NCI-H526 (cell line): ENCODE measurements at regions not wholly inside any gene's neighbourhood (a gene's known extent, or its start where the extent isn't known, plus 50 kb on each side); places are given as distances from the start of the nearest gene placed in this dataset.

Experiments
- DNase-seq, 2 experiments: peaks; one replicate each; lab custom pipeline; 2025; lab: John Stamatoyannopoulos, UW

GRCh38 chr4:18954538-18954937 is 933.0 kb upstream of the LCORL start:
- no peak for DNase-seq

GRCh38 chr4:18953613-18954012 is 932.1 kb upstream of the LCORL start:
- no peak for DNase-seq

DNA sequence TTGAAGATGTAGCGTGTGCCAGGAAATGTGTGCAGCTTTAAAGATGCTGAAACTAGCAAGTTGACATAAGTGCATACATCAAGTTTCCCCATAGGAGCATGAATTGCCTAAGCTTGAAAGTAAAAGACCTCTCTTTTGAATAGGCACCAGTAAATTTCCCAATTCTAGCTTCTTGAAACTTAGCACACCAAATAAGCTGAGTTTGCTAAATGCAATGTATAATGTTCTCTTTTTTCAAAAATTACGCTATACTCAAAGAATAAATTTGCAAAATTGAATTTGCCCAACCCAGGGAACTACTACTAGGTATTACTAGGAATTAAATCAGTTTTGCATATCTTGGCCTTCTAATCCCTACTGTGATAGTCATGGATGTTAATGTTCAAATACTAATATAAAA is 923.9 kb upstream of the LCORL start:
- no peak for DNase-seq

- DNase-seq = no peak
Observed at GRCh38 chr4:18942874-18943273, 921.3 kb upstream of the LCORL start.

DNA sequence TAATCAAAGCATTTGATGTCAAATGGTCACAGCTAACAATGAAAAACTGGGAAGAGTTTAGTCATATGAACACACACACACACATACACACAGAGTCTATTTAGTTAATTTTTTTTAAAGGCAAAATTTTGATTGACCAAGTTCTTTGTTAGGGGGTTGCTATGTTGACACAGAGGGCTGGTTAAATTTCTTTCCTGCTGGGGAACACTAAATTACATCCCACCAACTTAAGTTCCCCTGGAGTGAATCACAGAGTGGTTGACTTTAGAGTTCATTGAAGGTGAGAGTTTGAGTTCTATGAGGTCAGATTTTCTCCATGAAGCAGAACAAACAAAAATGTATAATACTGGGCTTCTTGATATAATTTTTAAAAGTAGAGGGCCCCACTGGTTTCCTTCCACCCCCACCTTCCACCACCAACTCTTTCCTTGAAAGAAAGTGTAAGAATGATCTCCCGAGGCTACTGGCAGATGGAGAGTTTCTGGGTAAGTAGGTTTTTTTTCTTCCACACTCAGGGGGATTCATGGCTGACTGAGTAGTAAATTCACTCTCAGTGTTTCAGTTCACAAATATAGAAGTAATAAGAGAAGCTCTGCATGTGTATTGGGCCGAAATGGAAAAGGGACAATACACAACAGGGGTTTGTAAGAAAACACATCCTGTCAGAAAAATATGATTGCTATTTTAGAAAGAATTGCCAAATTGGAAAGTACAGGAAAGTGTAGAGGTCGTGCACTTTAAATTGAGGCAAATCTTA is 917.0 kb upstream of the LCORL start:
- no peak for DNase-seq

GRCh38 chr4:18937746-18938145 is 916.2 kb upstream of the LCORL start:
- DNase-seq = peak in 1 of 2 experiments; percentile 1

DNA sequence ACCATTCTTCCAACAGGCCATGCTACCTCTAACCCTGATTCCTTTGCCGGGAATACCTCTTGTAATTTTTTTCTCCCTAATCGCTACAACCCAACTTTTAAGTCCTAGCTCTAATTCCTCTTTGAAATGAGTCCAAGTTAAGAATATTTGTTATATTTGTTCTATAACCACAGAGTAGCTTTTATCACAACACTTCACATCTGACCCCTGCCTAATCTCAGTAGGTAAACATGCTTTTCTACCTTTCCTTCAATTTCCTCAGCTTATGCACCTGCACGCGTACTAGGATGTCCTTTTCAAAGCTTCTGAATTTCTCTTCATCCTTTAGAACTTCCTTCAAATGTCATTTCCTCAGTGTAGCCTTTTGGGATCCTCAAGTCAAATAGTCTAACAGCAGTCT is 915.5 kb upstream of the LCORL start:
- DNase-seq = no peak

GRCh38 chr4:18935659-18936345 is 914.2 kb upstream of the LCORL start:
- DNase-seq = no peak

DNA sequence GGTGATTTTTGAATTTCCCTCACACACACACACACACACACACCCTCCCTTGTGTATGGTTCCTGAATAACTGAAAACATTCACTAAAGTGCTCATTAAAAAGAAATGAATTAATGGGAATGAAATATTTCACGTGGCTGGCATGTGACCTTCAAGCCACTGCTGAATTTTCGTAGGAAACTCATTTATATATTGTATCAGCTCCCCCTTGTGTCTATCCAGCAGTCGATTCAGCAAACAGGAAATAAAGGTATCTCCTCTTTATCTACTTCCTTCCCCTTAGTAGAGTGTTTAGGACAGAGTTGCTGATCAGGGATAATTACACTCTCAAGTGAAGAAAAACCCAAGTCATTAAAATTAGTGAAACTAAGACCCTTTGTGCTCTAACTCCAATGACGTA is 912.6 kb upstream of the LCORL start:
- peak in 1 of 2 experiments; percentile 1 for DNase-seq

DNA sequence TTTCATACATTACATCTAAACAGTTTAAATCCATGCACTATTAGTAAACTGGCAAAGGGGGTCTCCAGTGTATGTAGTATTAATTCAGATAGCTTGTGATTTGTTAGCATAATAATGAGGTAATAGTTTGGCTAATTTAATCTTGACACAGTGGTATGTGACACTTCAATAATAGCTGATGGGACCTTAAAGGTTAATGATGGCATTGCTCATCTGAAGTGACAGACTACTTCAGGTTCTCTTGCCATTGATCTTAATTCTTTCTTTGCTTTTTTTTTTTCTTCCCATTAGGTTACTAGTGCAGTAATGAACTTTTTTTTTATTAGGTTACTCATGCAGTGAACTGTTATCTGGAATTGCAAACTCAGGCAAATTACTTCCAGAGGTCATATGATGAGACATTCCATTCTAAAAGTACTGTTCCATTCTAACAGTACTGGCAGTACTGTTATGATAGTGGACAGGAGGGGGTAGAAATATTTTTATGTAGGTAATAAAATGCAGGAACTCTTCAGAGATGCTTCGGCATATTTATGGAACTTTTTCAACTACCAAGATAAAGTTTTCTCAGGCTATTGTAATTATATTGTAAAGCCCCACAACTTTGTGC is 911.3 kb upstream of the LCORL start:
- no peak for DNase-seq

DNA sequence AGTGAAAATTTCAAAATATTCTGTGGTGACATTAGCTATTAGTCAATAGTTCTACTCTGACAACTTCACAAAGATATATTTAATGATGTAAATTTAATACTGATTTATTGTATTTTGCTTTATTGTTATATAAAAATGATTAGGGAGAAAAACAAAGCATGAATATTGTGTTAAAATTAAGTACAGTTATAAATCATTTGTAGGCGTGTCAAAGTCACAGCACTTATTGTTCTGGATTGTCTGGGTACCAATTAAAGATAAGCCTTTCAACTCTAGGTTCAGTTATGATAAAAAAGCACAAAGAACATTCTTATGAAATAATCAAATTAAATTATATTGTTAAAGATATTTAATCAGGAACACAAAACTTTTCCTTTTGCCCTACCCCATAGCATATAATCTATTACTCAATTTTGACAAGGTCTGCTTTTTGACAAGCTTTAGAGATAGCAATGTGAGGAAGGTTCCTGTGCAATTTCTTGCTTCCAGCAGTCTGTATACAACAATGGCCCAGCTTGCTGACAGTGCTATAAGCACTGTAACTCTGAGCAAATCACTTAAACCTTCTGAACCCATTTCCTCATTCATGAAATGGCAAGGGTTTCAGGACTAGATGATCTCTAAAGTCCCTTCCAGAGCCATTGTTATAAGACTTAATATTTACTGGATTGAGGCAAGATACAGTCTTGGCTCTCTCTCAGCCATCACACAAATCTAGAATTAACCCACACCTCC is 910.3 kb upstream of the LCORL start:
- DNase-seq = no peak

DNA sequence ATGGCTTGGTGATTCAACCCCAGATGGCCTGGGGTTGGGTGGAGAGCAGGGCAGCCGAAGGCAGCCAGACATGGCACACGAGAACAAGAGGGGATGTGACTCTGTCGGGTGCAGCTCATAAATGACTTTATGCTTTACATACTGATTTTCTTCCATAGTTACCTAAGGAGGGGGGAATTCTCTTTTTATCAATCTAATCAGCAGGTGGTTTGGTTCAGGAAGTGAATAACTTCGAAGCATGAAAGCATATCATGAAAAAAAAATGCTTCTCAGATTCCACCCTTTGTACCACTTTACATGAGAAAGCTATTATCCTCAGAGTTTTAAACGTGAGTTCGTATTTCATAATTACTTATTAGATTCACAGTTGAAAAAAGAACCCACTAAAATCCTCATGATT is 908.9 kb upstream of the LCORL start:
- no peak for DNase-seq

GRCh38 chr4:18923496-18924161 is 902.1 kb upstream of the LCORL start:
- DNase-seq = no peak

DNA sequence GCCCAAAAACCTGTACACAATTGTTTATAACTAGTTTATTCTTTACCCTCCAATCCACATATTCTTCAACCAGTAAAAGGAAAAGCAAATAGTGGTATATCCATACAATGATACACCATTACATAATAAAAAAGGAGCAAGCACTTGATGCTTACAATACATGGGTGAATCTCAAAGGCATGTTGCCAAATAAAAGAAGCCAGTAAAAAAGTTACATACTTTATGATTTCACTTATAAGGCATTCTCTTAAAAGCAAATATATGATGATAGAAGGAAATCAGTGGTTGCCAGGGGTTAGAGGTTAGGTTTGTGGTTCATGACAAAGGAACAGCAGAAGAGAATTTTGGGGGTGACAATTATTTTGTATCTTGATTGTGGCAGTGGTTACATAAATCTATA is 896.1 kb upstream of the LCORL start:
- no peak for DNase-seq

DNA sequence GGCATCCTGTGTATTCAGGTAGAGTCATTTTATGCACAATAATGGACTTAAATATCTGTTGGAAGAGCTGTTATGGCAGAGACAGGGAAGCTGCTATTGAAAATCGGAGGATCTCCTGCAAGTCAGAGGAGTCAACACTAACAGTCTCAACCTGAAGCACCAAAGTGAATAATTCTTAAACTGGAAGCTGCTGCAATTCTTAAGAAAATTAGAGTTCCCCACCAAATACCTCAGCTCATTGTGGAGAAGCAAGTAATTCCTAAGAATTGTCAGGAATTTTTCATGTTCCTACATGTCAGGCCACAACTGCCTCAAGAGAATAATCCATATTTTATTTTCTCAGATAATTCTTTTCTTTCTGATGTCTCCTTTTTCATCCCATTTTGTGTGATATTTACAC is 892.6 kb upstream of the LCORL start:
- DNase-seq = no peak

DNA sequence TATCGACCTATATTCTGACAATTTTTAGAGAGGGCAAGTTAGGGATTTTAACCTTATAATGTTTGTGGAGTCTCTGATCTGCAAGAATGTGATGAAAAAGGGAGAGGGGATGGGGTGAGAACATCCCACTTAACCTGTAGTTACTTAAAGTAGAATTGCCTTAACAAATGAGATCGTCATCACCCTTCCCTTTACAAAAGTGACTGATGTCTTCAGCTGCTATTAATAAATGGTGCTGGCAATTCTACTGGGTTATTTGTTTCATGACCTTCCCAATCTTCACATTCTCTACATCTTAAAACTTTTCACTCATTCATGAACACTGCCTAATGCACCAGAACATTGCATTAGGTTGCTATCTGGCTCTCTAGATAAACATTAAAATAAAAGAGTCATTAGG is 873.4 kb upstream of the LCORL start:
- DNase-seq = no peak

- DNase-seq = no peak
Observed at GRCh38 chr4:18882468-18882867, 860.9 kb upstream of the LCORL start.

- no peak for DNase-seq
Observed at GRCh38 chr4:18881556-18881955, 860.0 kb upstream of the LCORL start.

GRCh38 chr4:18880871-18881270 is 859.3 kb upstream of the LCORL start:
- DNase-seq = no peak

DNA sequence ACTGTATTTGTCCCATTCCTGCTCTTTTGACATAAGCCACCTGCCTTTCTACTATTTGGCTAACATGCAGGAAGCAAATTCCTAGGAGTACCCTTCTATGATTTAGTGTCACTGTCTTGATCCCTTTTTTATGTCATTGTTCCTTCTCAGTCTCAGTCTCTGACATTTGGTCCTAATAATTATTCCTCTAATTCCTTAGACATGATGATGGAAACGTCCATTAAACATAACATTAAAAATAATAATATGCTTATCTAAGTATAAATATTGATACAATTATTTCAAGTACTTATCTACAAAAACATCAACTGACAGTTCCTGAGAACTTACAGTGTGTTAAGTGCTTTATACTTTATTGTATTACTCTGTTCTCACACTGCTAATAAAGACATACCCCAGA is 857.0 kb upstream of the LCORL start:
- no peak for DNase-seq

DNA sequence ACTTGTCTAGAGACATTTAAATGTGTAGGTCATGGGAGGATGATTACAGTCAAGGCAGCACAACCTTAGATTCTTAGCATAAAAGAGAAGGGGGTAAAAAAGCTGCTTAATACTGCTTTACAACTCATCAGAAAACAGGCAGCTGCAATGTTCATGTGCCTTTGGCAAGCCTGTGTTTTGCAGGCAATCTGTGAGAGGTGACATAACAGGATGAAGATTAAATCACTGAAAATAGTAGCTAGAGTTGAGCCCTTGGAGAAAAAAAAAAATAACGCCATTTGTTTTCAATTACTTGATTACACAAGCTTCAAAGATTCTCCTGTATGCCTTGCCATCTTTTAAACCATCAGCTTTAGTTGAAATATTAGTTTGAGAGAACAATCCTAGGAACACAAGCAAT is 847.6 kb upstream of the LCORL start:
- DNase-seq = no peak
